ENCODE measurements at regions not wholly inside any gene's neighbourhood (a gene's known extent, or its start where the extent isn't known, plus 50 kb on each side); places are given as distances from the start of the nearest gene placed in this dataset.

DNA sequence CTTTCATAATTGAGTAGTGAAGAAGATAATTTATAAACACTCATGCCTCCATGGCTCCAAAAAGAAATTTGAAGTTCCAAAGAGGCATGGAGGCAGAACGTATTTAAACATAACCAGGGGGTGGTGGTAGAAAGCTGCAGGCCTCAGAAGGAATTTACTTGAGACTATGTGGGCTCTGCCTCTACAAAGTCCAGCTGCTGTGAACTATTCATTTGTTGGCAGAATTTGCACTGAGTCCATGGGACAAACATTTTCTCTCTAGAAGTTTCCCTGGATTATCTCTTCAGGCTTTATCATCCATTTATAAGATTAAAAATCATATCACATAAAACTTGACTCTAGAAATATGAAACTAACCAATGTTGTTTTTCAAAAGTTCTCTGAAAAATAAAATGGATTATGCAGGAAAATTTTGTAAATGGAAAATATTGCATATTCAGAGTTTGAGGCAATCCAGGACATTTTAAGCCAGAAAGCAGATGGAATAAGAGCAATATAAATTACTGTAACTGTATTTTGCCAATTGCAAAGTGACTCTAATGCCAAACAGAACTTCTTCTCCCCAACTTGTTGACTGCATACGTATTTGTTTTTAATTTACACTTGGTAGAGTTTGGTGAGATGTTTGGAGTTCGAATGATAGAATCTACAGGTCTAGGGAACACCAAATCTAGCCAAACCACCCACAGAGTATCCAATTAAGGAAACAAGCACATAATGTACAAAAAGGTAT is 258.2 kb downstream of the ENC1 start:
- no peaks in the 10 kb centered on the region for H3K36me3 ChIP-seq (ENCODE audit: control insufficient read depth in 1 of 2, insufficient read depth in 2 of 2, low read length in 2 of 2)
- H3K27me3 ChIP-seq (ENCODE audit: insufficient read depth, low read length): no peaks in the 10 kb centered on the region
- no peaks in the 10 kb centered on the region for H3K9me3 ChIP-seq (ENCODE audit: control insufficient read depth in 1 of 2, insufficient read depth in 1 of 2, low read depth in 1 of 2, low read length in 2 of 2)
- CTCF ChIA-PET: no interaction called here
- DNase-seq (ENCODE audit: low read depth, low spot score) (no peak), ATAC-seq (no peak)
- no peak overlapping the region for H2AFZ ChIP-seq (ENCODE audit: low read depth, low read length, poor library complexity, severe bottlenecking)
- no peaks in the 10 kb centered on the region for H3K9me2 ChIP-seq (ENCODE audit: insufficient read depth)
- TF ChIP-seq POLR2AphosphoS5 (IDR thresholded peaks at IDR 0.05; ENCODE audit: low read depth, low read length): no peak
- no peak for TF ChIP-seq ATF3 (IDR thresholded peaks at IDR 0.05)
- TF ChIP-seq ELF1 (IDR thresholded peaks at IDR 0.05; ENCODE audit: borderline replicate concordance, low read depth): no peak
- POLR2A ChIA-PET: no interaction called here
- H3K9ac ChIP-seq (ENCODE audit: low read length): no peak overlapping the region
- no peak overlapping the region for H3K4me2 ChIP-seq (ENCODE audit: low read length)
- no peak overlapping the region for H3K4me3 ChIP-seq (replicated peaks in 1 of 2; ENCODE audit: low read depth in 1 of 2, low read length in 2 of 2)
- intact Hi-C loops (cut with micrococcal nuclease): no loop called here
- no TSS peak for BruUV-seq (replicated peaks)
- H3K4me1 ChIP-seq (ENCODE audit: control insufficient read depth in 1 of 2, insufficient read depth in 2 of 2, low read length in 2 of 2): no peaks in the 10 kb centered on the region
- H3K27ac ChIP-seq (ENCODE audit: low read depth, low read length): no peak overlapping the region
- RAD21 ChIA-PET (ENCODE audit: low non-redundant PET in 1 of 2, low total read pairs in 2 of 2, uncharacterized antibody in 2 of 2, unreplicated experiment in 2 of 2): no interaction called here
- H3K79me2 ChIP-seq (ENCODE audit: insufficient read depth, low read length): no peaks in the 10 kb centered on the region
- no peaks in the 10 kb centered on the region for H4K20me1 ChIP-seq (ENCODE audit: insufficient read depth)

DNA sequence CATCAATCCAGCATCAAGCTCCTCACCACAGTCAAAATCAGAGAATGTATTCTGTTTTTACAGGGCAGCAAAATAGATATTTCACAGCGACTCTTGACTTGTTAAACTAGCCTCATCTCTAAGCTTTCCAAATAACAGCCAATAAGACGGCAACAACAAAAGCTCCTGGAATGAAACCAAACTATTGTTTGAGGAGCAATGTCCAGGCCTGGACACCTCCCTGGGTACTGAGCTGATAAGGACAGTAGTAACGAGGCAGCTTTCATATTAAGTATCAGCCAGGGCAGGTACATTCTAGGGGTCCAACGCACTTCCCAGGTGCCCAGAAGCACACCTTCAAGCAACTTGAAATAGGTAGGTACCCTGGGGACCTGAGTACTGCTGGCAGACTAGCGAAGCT is 260.3 kb downstream of the ENC1 start:
- Histone ChIP-seq H3K4me3 (replicated peaks in 1 of 2; ENCODE audit: low read depth in 1 of 2, low read length in 2 of 2) (no peak overlapping the region), H3K4me1 (ENCODE audit: control insufficient read depth in 1 of 2, insufficient read depth in 2 of 2, low read length in 2 of 2) (no peaks in the 10 kb centered on the region), H3K9me2 (ENCODE audit: insufficient read depth) (no peaks in the 10 kb centered on the region), H3K27ac (ENCODE audit: low read depth, low read length) (no peak overlapping the region), H2AFZ (ENCODE audit: low read depth, low read length, poor library complexity, severe bottlenecking) (no peak overlapping the region), H3K4me2 (ENCODE audit: low read length) (no peak overlapping the region), H3K9ac (ENCODE audit: low read length) (no peak overlapping the region), H3K27me3 (ENCODE audit: insufficient read depth, low read length) (no peaks in the 10 kb centered on the region), H4K20me1 (ENCODE audit: insufficient read depth) (no peaks in the 10 kb centered on the region), H3K79me2 (ENCODE audit: insufficient read depth, low read length) (no peaks in the 10 kb centered on the region), H3K9me3 (ENCODE audit: control insufficient read depth in 1 of 2, insufficient read depth in 1 of 2, low read depth in 1 of 2, low read length in 2 of 2) (no peaks in the 10 kb centered on the region), H3K36me3 (ENCODE audit: control insufficient read depth in 1 of 2, insufficient read depth in 2 of 2, low read length in 2 of 2) (no peaks in the 10 kb centered on the region)
- POLR2A ChIA-PET: no interaction called here
- ATAC-seq: no peak
- TF ChIP-seq YY1 (IDR thresholded peaks at IDR 0.05; ENCODE audit: extremely low read depth, insufficient replicate concordance, low read depth, low read length): no peak
- TF ChIP-seq CTCF (IDR thresholded peaks at IDR 0.05 in 2 of 3, conservative IDR thresholded peaks at IDR 0.05 in 1 of 3; ENCODE audit: borderline replicate concordance in 1 of 3, insufficient read depth in 1 of 3, low read depth in 2 of 3, low read length in 2 of 3): no peak
- intact Hi-C loops (cut with micrococcal nuclease): no loop called here
- RAD21 ChIA-PET (ENCODE audit: low non-redundant PET in 1 of 2, low total read pairs in 2 of 2, uncharacterized antibody in 2 of 2, unreplicated experiment in 2 of 2): no interaction called here
- DNase-seq (ENCODE audit: low read depth, low spot score): no peak
- CTCF ChIA-PET: no interaction called here
- no TSS peak for BruUV-seq (replicated peaks)
